GM12878 (cell line): ENCODE measurements at regions not wholly inside any gene's neighbourhood (a gene's known extent, or its start where the extent isn't known, plus 50 kb on each side); places are given as distances from the start of the nearest gene placed in this dataset.

ENCODE experiments used
- ATAC-seq: fragments of 200-7000 bp; cut with Tn5 transposase; 3 replicates; pipeline ENCODE4 v1.9.1; 2020; ENCODE audit warnings: mild to moderate bottlenecking, moderate library complexity
- BruUV-seq: library from RNA; stranded (reverse); fragments of 400-500 nt; replicated peaks from 2 replicates; lab custom pipeline; 2021; lab: Mats Ljungman, UMichigan
- CTCF ChIA-PET: fragments of 300-600 bp; sonication (Branson Sonifier 250); formaldehyde crosslinking; extraction: SDS; loops from one replicate; lab custom pipeline; 2021; ENCODE audit warnings: inconsistent platforms; lab: Yijun Ruan, JAX
- POLR2A ChIA-PET: fragments of 350-600 bp; formaldehyde crosslinking; extraction: SDS; loops from one replicate; lab custom pipeline; 2021; ENCODE audit warnings: inconsistent platforms; lab: Charles Lee
- RAD21 ChIA-PET: fragments of 300-600 bp; sonication (Branson Sonifier 250); formaldehyde crosslinking; loops from one replicate; lab custom pipeline; 2023; ENCODE audit warnings: antibody characterized with exemption; ENCODE audit not compliant: unreplicated experiment; lab: Charles Lee
- SMC1A ChIA-PET: fragments of 300-600 bp; sonication (Branson Sonifier 250); formaldehyde crosslinking; loops from one replicate; lab custom pipeline; 2023; ENCODE audit not compliant: unreplicated experiment, uncharacterized antibody; lab: Charles Lee
- DNase-seq: peaks from one replicate; pipeline ENCODE4 v3.0.0-alpha.2; 2011; ENCODE audit warnings: low read depth, low spot score
- FAIRE-seq: peaks from 3 replicates; lab custom pipeline; 2011; peaks lifted over from hg19 to GRCh38; lab: Jason Lieb, UNC
- H2AFZ ChIP-seq: 2 replicates; pipeline ENCODE4 v1.6.0; 2011; ENCODE audit warnings: low read depth, low read length, control low read depth; ENCODE audit not compliant: control insufficient read depth
- H3K27ac ChIP-seq: 2 replicates; pipeline ENCODE4 v1.5.1; 2011; ENCODE audit warnings: control low read depth; ENCODE audit not compliant: control insufficient read depth, insufficient read depth
- H3K27me3 ChIP-seq, 2 experiments: replicated peaks in 1 of 2; 2 replicates each; pipeline versions ENCODE4 v1.6.0 to v1.6.1; 2011; ENCODE audit warnings: low read length in 1 of 2; ENCODE audit not compliant: control insufficient read depth in 2 of 2, insufficient read depth in 2 of 2
- H3K36me3 ChIP-seq, 2 experiments: 2 replicates each; pipeline ENCODE4 v1.5.1; 2011; ENCODE audit warnings: low read length in 1 of 2; ENCODE audit not compliant: control insufficient read depth in 2 of 2, insufficient read depth in 2 of 2
- H3K4me1 ChIP-seq: 2 replicates; pipeline ENCODE4 v1.6.1; 2011; ENCODE audit warnings: mild to moderate bottlenecking, low read length, moderate library complexity, mixed read lengths; ENCODE audit not compliant: control insufficient read depth, insufficient read depth
- H3K4me2 ChIP-seq: 2 replicates; pipeline ENCODE4 v1.6.0; 2011; ENCODE audit warnings: control low read depth; ENCODE audit not compliant: control insufficient read depth, insufficient read depth
- H3K4me3 ChIP-seq: fragments of 200-600 bp; sonication (generic); 2 replicates; pipeline ENCODE4 v1.5.1; 2016
- H3K79me2 ChIP-seq: 2 replicates; pipeline ENCODE4 v1.6.0; 2011; ENCODE audit warnings: low read length; ENCODE audit not compliant: control insufficient read depth, insufficient read depth
- H3K9ac ChIP-seq: 2 replicates; pipeline ENCODE4 v1.8.0; 2011; ENCODE audit warnings: low read length, control low read depth, mixed read lengths; ENCODE audit not compliant: control insufficient read depth, insufficient read depth
- H3K9me3 ChIP-seq: replicated peaks from 3 replicates; pipeline ENCODE4 v1.5.1; 2011; ENCODE audit warnings: mild to moderate bottlenecking, low read length; ENCODE audit not compliant: control insufficient read depth, insufficient read depth
- H4K20me1 ChIP-seq: 2 replicates; pipeline ENCODE4 v1.6.0; 2011; ENCODE audit not compliant: control insufficient read depth, insufficient read depth
- CBFB ChIP-seq: IDR thresholded peaks from 2 replicates; pipeline ENCODE4 v1.6.1; 2016; ENCODE audit warnings: antibody characterized with exemption, low read depth
- FOXM1 ChIP-seq: IDR thresholded peaks from 2 replicates; pipeline ENCODE4 v1.6.1; 2012; ENCODE audit warnings: low read depth, mild to moderate bottlenecking, inconsistent platforms, low read length, moderate library complexity
- HDAC2 ChIP-seq: fragments of 200-600 bp; sonication (generic); IDR thresholded peaks from 2 replicates; pipeline ENCODE4 v1.6.1; 2017
- HDGF ChIP-seq: fragments of 450-650 bp; IDR thresholded peaks from 2 replicates; pipeline ENCODE4 v1.6.1; 2016; ENCODE audit warnings: antibody characterized with exemption
- IRF4 ChIP-seq: IDR thresholded peaks from 2 replicates; pipeline ENCODE4 v1.6.1; 2011; ENCODE audit warnings: low read depth, low read length
- MLLT1 ChIP-seq: fragments of 450-650 bp; IDR thresholded peaks from 2 replicates; pipeline ENCODE4 v1.6.1; 2016; ENCODE audit warnings: mild to moderate bottlenecking
- NR2C1 ChIP-seq: fragments of 450-650 bp; IDR thresholded peaks from 2 replicates; pipeline ENCODE4 v1.6.1; 2017; ENCODE audit warnings: antibody characterized with exemption, mild to moderate bottlenecking, moderate library complexity
- NR2C2 ChIP-seq: IDR thresholded peaks from 2 replicates; pipeline ENCODE4 v1.6.1; 2011; ENCODE audit warnings: borderline replicate concordance, low read depth; ENCODE audit not compliant: control insufficient read depth, insufficient read length
- PAX5 ChIP-seq: IDR thresholded peaks from 2 replicates; pipeline ENCODE4 v1.6.1; 2011; ENCODE audit warnings: low read depth, low read length, borderline replicate concordance
- RAD51 ChIP-seq: fragments of 450-650 bp; IDR thresholded peaks from 2 replicates; pipeline ENCODE4 v1.6.1; 2016; ENCODE audit warnings: moderate library complexity, mild to moderate bottlenecking, inconsistent platforms
- RELA ChIP-seq: fragments of 450-650 bp; IDR thresholded peaks from 2 replicates; pipeline ENCODE4 v1.8.0; 2014; ENCODE audit warnings: borderline replicate concordance; ENCODE audit not compliant: partially characterized antibody
- REST ChIP-seq: IDR thresholded peaks from 2 replicates; pipeline ENCODE4 v1.6.1; 2012; ENCODE audit warnings: mild to moderate bottlenecking, low read depth, low read length
- SIN3A ChIP-seq: IDR thresholded peaks from 2 replicates; pipeline ENCODE4 v1.6.1; 2012; ENCODE audit warnings: low read depth, low read length, improper control_type of control experiment
- SREBF2 ChIP-seq: IDR thresholded peaks from 2 replicates; pipeline ENCODE4 v1.6.1; 2012; ENCODE audit warnings: mild to moderate bottlenecking, low read length
- TARDBP ChIP-seq: IDR thresholded peaks from 2 replicates; pipeline ENCODE4 v1.6.1; 2016; ENCODE audit warnings: borderline replicate concordance
- ZBTB11 ChIP-seq: fragments of 450-650 bp; formaldehyde crosslinking; IDR thresholded peaks from 2 replicates; pipeline ENCODE4 v1.5.0; 2022; ENCODE audit warnings: mild to moderate bottlenecking, missing genetic modification characterization
- WGBS: methylation state at CpG from one replicate; pipeline ENCODE4 v1.1.6; 2016; ENCODE audit warnings: low lambda C conversion rate; ENCODE audit not compliant: insufficient replicate concordance, insufficient coverage; ENCODE audit errors: missing lambda C conversion rate; 5-methylcytosine and 5-hydroxymethylcytosine counted together
- in situ Hi-C: fragments of 300-500 bp; cut with MboI; formaldehyde crosslinking; loops from 9 replicates; pipeline ENCODE4 v1.14.3; 2018; ENCODE audit warnings: mixed read lengths
- intact Hi-C: fragments of 100-400 bp; cut with micrococcal nuclease; formaldehyde crosslinking; loops from one replicate; pipeline ENCODE4 v1.14.2; 2022; ENCODE audit not compliant: unreplicated experiment

GRCh38 chr3:40878464-40878905 lies 320.8 kb upstream of the CTNNB1 start:
- H2AFZ ChIP-seq: no peak overlapping the region
- H3K27me3 ChIP-seq: no peaks in the 10 kb centered on the region
- 40% methylated on average over 3 of the region's 3 CpGs for WGBS
- no peaks in the 10 kb centered on the region for H3K79me2 ChIP-seq
- intact Hi-C loops: no loop called here
- H4K20me1 ChIP-seq: no peaks in the 10 kb centered on the region
- FAIRE-seq: no peak
- H3K9me3 ChIP-seq: no peaks in the 10 kb centered on the region
- no peak for TF ChIP-seq ZBTB11 (CRISPR knock-in tag)
- no peak for TF ChIP-seq NR2C2
- TF ChIP-seq SREBF2: no peak
- no peak for TF ChIP-seq CBFB
- TF ChIP-seq FOXM1: no peak
- no peak for TF ChIP-seq TARDBP
- no peak for TF ChIP-seq REST
- no peak for TF ChIP-seq HDAC2
- no peak for TF ChIP-seq SIN3A
- no peak for TF ChIP-seq RELA
- no peak for TF ChIP-seq HDGF
- TF ChIP-seq MLLT1: no peak
- TF ChIP-seq NR2C1: no peak
- no peak for TF ChIP-seq RAD51
- no peak for TF ChIP-seq PAX5
- TF ChIP-seq IRF4: no peak
- ChIA-PET SMC1A (no interaction called here), RAD21 (no interaction called here), POLR2A (no interaction called here), CTCF (no interaction called here)
- in situ Hi-C loops: no loop called here
- H3K9ac ChIP-seq: no peak overlapping the region
- ATAC-seq: no peak
- no peaks in the 10 kb centered on the region for H3K4me1 ChIP-seq
- no peaks in the 10 kb centered on the region for H3K36me3 ChIP-seq
- no peak for DNase-seq
- H3K4me2 ChIP-seq: no peak overlapping the region
- BruUV-seq: no TSS peak
- no peak overlapping the region for H3K4me3 ChIP-seq
- H3K27ac ChIP-seq: no peak overlapping the region
